GM12864 (cell line): ENCODE measurements at regions not wholly inside any gene's neighbourhood (a gene's known extent, or its start where the extent isn't known, plus 50 kb on each side); places are given as distances from the start of the nearest gene placed in this dataset.

Experiments
- DNase-seq: peaks from one replicate; pipeline ENCODE4 v3.0.0-alpha.2; 2011; ENCODE audit warnings: low read depth
- H3K4me3 ChIP-seq: 2 replicates; pipeline ENCODE4 v1.5.1; 2011; ENCODE audit warnings: mild to moderate bottlenecking, low read depth, low read length, control low read depth
- TF ChIP-seq, protein P1 (sequence below): IDR thresholded peaks from 2 replicates; pipeline ENCODE4 v1.5.1; 2011; ENCODE audit warnings: low read depth, mild to moderate bottlenecking, moderate library complexity, low read length, control low read depth, inconsistent platforms; ENCODE audit errors: missing control alignments

DNA sequence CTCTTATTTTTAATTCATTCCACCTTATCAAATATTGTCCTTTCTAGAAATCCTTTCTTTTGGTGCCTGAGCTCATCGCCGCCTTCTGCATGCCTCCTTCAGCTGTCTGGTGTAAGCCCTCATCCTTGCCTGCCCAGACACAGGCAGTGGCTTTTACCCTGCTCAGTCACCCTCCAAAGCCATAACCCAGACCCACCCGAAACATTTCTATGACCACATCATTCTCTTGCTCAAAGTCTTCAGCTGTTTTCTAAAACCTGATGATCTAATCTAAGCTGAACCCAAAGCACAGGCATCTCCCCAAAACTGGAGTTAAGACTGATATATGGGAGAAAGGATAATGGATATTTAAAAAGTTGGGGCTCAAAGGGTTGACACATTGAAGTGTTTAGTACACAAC lies 753.7 kb upstream of the SGCG start:
- no peak overlapping the region for H3K4me3 ChIP-seq
- no peak for DNase-seq
- TF ChIP-seq, protein P1, sequence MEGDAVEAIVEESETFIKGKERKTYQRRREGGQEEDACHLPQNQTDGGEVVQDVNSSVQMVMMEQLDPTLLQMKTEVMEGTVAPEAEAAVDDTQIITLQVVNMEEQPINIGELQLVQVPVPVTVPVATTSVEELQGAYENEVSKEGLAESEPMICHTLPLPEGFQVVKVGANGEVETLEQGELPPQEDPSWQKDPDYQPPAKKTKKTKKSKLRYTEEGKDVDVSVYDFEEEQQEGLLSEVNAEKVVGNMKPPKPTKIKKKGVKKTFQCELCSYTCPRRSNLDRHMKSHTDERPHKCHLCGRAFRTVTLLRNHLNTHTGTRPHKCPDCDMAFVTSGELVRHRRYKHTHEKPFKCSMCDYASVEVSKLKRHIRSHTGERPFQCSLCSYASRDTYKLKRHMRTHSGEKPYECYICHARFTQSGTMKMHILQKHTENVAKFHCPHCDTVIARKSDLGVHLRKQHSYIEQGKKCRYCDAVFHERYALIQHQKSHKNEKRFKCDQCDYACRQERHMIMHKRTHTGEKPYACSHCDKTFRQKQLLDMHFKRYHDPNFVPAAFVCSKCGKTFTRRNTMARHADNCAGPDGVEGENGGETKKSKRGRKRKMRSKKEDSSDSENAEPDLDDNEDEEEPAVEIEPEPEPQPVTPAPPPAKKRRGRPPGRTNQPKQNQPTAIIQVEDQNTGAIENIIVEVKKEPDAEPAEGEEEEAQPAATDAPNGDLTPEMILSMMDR = no peak

DNA sequence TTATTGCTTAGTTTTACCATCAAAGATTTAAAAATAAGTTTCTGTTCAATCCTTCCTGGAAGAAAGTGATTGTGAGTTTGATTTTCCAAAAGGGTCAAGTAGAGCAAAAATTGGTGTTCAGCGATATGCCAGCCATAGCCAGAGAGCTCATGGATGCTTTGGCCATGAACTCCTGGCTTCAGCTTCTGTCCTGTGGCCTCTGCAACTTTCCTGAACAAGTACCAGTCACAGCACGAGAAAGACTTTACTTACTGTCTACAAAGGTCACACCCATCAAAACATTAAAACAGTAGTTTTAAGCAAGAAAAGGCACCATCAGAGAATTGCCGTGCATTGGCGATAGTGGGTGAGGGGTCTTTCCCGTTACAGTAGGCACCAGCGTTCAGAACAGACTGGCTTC lies 753.0 kb upstream of the SGCG start:
- H3K4me3 ChIP-seq = no peak overlapping the region
- no peak for DNase-seq
- TF ChIP-seq, protein P1 = no peak

DNA sequence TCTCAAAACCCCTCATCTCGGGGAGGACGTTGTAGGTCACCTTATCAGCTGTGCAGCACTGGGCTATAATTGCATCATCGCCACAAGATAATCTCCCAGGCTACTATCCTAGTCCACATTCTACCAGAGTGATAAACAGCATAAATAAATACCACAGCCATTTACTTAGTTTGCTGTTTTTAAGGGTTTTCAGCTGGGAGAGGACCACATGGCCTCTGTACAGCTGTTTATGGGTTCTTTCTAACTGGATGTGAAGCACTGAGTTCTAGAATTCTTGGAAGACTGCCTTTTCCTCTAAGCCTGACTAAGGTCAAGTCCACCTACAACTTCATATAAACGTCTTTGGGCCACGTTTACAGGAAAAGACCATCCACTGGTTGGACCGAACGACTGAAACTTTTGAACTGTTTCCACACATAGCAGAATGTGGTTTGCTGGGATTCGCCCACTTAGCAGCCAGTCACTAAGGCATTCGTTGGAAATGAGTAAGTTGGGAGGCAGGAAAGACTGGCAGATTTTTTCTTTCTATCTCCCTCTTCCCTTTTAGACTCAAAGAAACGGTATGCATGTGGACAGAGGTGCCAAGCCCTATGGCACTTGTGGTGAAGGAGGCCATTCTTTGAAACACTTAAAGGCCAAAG lies 752.5 kb upstream of the SGCG start:
- H3K4me3 ChIP-seq = no peak overlapping the region
- no peak for DNase-seq
- TF ChIP-seq, protein P1 = no peak

DNA sequence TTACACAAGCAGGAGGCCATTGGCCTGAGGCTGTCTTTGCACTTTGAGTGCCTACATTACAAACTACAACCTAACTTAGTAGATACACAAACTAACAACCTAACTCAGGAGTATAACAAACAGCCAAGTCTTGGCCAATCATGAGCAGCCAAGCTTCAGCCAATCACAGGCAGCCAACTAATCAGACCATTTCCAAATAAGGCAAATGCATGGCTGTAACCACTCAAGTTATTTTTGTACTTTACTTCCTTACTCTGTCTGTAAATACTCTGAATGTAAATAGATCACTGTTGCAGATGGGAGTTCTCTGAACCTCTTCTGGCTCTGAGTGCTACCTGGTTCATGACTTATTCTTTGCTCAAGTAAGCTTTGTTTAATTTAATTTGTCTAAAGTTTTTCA lies 748.1 kb upstream of the SGCG start:
- no peak overlapping the region for H3K4me3 ChIP-seq
- TF ChIP-seq, protein P1 = no peak
- no peak for DNase-seq

DNA sequence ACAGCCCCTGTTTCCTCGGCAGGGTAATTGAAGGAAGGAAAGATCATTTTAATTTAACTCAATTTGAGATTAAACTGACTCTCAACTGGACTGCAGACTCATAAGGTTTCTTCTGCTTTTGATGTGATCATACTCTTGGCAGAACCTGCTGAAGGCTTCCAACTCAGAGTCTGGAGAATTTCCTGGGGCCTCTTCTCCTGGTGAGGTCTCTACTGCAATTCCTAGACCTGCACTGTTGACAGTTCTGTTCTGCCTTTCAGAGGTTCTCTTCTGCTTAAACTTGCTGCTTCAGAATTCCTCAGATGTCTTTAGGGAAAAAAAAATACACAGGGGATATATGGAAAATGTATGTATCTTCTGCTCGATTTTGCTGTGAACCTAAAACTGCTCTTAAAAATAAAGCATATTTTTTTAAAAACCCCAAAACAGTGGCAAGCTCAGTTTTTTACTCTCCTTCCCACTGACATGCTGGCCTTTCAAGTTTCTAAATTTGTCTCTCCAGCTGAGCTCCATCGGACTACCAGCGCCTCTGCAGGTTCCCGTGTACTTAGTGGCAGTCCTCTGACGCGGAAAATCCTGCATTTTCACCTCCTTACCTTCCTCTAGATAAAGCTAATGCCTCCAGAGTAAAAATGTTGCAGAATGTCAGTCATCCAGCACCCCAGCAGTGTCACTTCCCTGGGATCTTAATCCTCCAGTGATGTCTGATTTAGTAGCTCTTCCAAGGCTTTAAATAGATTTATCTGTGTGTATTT lies 733.5 kb upstream of the SGCG start:
- DNase-seq = no peak
- TF ChIP-seq, protein P1 = no peak
- H3K4me3 ChIP-seq = no peak overlapping the region

DNA sequence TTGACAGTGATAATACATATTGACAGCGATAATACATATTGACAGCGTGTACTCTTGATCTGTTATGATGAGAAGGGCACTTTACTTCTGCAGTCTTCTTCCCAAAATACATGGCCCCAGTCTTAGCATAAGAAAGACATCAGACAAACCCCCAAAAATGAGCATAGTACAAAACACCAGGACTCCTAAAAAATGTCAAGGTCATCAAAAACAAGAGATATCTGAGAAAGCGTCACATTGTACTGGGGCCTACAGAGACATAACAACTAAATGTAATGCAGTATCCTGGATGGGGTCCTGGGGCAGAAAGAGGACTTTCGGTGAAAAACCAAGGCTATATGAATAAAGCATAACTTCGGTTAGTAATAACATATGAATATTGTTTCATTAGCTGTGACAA lies 731.5 kb upstream of the SGCG start:
- no peak overlapping the region for H3K4me3 ChIP-seq
- TF ChIP-seq, protein P1 = no peak

More for the DNA sequence above, 731.5 kb upstream of the SGCG start:
- DNase-seq = no peak
